MCF 10A (cell line): ENCODE measurements at regions not wholly inside any gene's neighbourhood (a gene's known extent, or its start where the extent isn't known, plus 50 kb on each side); places are given as distances from the start of the nearest gene placed in this dataset.
"Not testable (repeated sequence)": the region's sequence is repeated elsewhere in the genome, so short reads cannot be mapped to it uniquely, and the experiment has no call there.

Experiments used
- BruUV-seq: library from RNA; stranded (reverse); fragments of 400-500 nt; replicated peaks from 2 replicates; lab custom pipeline; 2021; lab: Mats Ljungman, UMichigan
- CTCF ChIA-PET: fragments of 300-600 bp; sonication (Branson Sonifier 250); formaldehyde crosslinking; extraction: SDS; loops from one replicate; lab custom pipeline; 2021; ENCODE audit warnings: antibody characterized with exemption, inconsistent platforms; lab: Yijun Ruan, JAX
- POLR2A ChIA-PET: fragments of 300-600, 350-650 bp; sonication (Branson Sonifier 250); formaldehyde crosslinking; extraction: SDS; loops from one replicate; lab custom pipeline; 2020; ENCODE audit warnings: antibody characterized with exemption, inconsistent platforms; lab: Yijun Ruan, JAX
- DNase-seq: peaks from one replicate; pipeline ENCODE4 v3.0.0-alpha.2; 2018; ENCODE audit not compliant: unreplicated experiment
- H3K27ac Mint-ChIP-seq: one replicate; pipeline ENCODE4 v1.8.0; 2022; ENCODE audit warnings: mild to moderate bottlenecking, low read depth, mixed read lengths; ENCODE audit not compliant: unreplicated experiment
- H3K27me3 Mint-ChIP-seq: one replicate; pipeline ENCODE4 v1.8.0; 2022; ENCODE audit warnings: mixed read lengths; ENCODE audit not compliant: insufficient read depth, unreplicated experiment
- H3K36me3 Mint-ChIP-seq: one replicate; pipeline ENCODE4 v1.8.0; 2022; ENCODE audit warnings: mild to moderate bottlenecking, moderate library complexity, mixed read lengths; ENCODE audit not compliant: insufficient read depth, unreplicated experiment
- H3K4me1 Mint-ChIP-seq: one replicate; pipeline ENCODE4 v1.8.0; 2022; ENCODE audit warnings: mixed read lengths; ENCODE audit not compliant: insufficient read depth, unreplicated experiment
- H3K4me3 Mint-ChIP-seq: one replicate; pipeline ENCODE4 v1.8.0; 2022; ENCODE audit warnings: mild to moderate bottlenecking, moderate library complexity, mixed read lengths; ENCODE audit not compliant: unreplicated experiment
- H3K9me3 Mint-ChIP-seq: one replicate; pipeline ENCODE4 v1.8.0; 2022; ENCODE audit warnings: mixed read lengths; ENCODE audit not compliant: unreplicated experiment
- CTCF ChIP-seq: fragments of 200-600 bp; IDR thresholded peaks from one replicate; pipeline ENCODE4 v1.8.0; 2022; ENCODE audit warnings: antibody characterized with exemption, mild to moderate bottlenecking; ENCODE audit not compliant: unreplicated experiment
- intact Hi-C: fragments of 100-400 bp; cut with micrococcal nuclease; formaldehyde crosslinking; loops from 2 replicates; pipeline ENCODE4 v1.14.1; 2022

DNA sequence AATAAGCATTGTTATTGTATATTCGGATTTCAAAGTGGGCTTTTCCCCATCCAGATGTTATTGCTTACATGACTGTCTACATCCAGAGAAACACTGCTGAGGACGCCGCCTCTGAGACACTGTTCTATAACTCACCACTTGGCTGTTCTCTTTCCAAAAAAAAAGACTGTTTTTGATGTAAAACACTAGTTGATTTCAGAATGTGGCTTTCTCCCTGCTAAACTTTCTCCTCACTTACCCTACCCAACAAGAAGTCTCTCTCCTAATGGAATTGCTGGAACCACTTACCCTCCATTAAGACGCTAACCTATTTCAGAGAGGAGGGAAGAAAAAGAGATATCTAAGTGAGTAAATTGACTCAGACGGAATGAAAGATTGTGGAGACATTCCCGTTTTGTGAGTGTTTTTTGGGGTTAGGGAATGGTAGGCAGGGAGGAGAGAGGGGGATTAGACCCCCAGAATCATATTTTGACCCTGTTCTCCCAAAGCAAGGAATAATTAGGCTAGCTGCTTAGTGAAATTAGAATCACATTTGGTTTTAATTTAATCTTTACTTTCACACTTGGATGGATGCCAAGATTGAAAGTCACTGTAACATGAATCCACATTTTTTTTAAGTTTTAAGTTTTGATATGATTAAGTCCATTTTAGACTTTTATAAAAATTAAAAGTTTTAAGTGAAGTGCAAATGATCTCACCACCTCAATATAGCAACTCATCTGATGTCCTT lies 174.9 kb downstream of the CHIC2 start:
- CTCF ChIA-PET, result no interaction called here
- Mint-ChIP-seq H3K27ac (no peak overlapping the region), H3K27me3 (peaks cover 9% of the 10 kb centered on the region), H3K4me3 (no peak overlapping the region), H3K9me3 (no peaks in the 10 kb centered on the region), H3K4me1 (no peaks in the 10 kb centered on the region), H3K36me3 (no peaks in the 10 kb centered on the region)
- no peak for TF ChIP-seq CTCF
- intact Hi-C loops, result no loop called here
- no TSS peak for BruUV-seq
- POLR2A ChIA-PET, result no interaction called here
- no peak for DNase-seq

DNA sequence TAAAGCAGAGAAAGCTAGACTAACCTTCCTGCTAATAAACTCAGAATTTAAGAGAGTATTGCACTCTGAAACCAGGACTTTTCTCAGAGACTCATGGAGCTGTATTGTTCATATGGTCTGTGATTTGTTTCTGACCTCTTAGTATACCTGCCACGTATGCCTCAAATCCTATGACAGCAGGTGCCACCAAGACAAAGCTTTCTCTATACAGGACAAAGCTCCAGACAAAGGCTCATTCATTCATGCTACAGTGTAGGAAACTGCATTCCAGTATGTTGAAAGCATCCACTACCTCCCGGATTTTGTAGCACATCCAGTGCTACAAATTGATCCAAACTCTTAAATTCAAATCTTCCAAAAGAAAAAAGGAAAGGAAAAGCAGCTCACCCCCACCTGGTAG lies 178.3 kb downstream of the CHIC2 start:
- H3K27ac Mint-ChIP-seq, result no peak overlapping the region
- H3K4me3 Mint-ChIP-seq, result no peak overlapping the region
- BruUV-seq, result no TSS peak
- H3K27me3 Mint-ChIP-seq, result peaks cover 24% of the 10 kb centered on the region
- no peak for TF ChIP-seq CTCF
- POLR2A ChIA-PET, result interaction anchor here (0.5 to 0.6 kb wide), 3 partner anchors 15 to 1657 kb away, joined by 3 to 4 read pairs (median 3); no protein-coding TSS in a partner anchor
- no peaks in the 10 kb centered on the region for H3K4me1 Mint-ChIP-seq
- DNase-seq, result no peak
- H3K9me3 Mint-ChIP-seq, result no peaks in the 10 kb centered on the region
- CTCF ChIA-PET, result interaction anchor here (0.7 to 1.7 kb wide), 4 partner anchors 21 to 968 kb away, joined by 4 to 6 read pairs (median 4); no protein-coding TSS in a partner anchor
- no peaks in the 10 kb centered on the region for H3K36me3 Mint-ChIP-seq
- intact Hi-C loops, result no loop called here

GRCh38 chr4:53885668-53886067 lies 178.7 kb downstream of the CHIC2 start:
- no peak for TF ChIP-seq CTCF
- Mint-ChIP-seq H3K36me3 (no peaks in the 10 kb centered on the region), H3K27me3 (peaks cover 24% of the 10 kb centered on the region), H3K27ac (no peak overlapping the region), H3K9me3 (no peaks in the 10 kb centered on the region), H3K4me3 (no peak overlapping the region), H3K4me1 (no peaks in the 10 kb centered on the region)
- no TSS peak for BruUV-seq
- intact Hi-C loops, result no loop called here
- CTCF ChIA-PET, result interaction anchor here (0.7 to 1.7 kb wide), 3 partner anchors 11 to 339 kb away, joined by 3 to 6 read pairs (median 4); no protein-coding TSS in a partner anchor
- POLR2A ChIA-PET, result interaction anchor here (0.5 kb wide), 1 partner anchor 691 kb away, joined by 3 read pairs; no protein-coding TSS in a partner anchor
- no peak for DNase-seq

DNA sequence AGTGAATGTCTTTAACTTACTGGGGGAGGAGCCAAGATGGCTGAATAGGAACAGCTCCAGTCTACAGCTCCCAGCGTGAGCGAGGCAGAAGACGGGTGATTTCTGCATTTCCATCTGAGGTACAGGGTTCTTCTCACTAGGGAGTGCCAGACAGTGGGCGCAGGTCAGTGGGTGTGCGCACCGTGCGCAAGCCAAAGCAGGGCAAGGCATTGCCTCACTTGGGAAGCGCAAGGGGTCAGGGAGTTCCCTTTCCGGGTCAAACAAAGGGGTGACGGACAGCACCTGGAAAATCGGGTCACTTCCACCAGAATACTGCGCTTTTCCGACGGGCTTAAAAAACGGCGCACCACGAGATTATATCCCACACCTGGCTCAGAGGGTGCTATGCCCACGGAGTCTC lies 187.3 kb downstream of the CHIC2 start:
- BruUV-seq, H3K9me3 Mint-ChIP-seq, H3K36me3 Mint-ChIP-seq, POLR2A ChIA-PET, H3K4me3 Mint-ChIP-seq, intact Hi-C loops, DNase-seq, H3K4me1 Mint-ChIP-seq, H3K27me3 Mint-ChIP-seq, CTCF ChIA-PET, H3K27ac Mint-ChIP-seq: not testable (repeated sequence)
